KMS-11 (cell line): ENCODE measurements at regions not wholly inside any gene's neighbourhood (a gene's known extent, or its start where the extent isn't known, plus 50 kb on each side); places are given as distances from the start of the nearest gene placed in this dataset.

Experiments
- H2AFZ ChIP-seq: fragments of 200-600 bp; sonication (generic); 2 replicates; pipeline ENCODE4 v1.6.1; 2016; ENCODE audit warnings: antibody characterized with exemption, mixed run types, low read depth
- H3K27ac ChIP-seq: fragments of 200-600 bp; sonication (generic); 2 replicates; pipeline ENCODE4 v1.6.1; 2016; ENCODE audit warnings: mild to moderate bottlenecking, mixed run types
- H3K27me3 ChIP-seq: fragments of 200-600 bp; sonication (generic); 2 replicates; pipeline ENCODE4 v1.6.1; 2017; ENCODE audit warnings: mild to moderate bottlenecking, low read depth, mixed run types, moderate library complexity; ENCODE audit not compliant: insufficient read depth
- H3K36me3 ChIP-seq: fragments of 200-600 bp; sonication (generic); 2 replicates; pipeline ENCODE4 v1.6.1; 2017; ENCODE audit warnings: mild to moderate bottlenecking, mixed run types; ENCODE audit not compliant: insufficient read depth
- H3K4me1 ChIP-seq: fragments of 200-600 bp; sonication (generic); 2 replicates; pipeline ENCODE4 v1.6.1; 2016; ENCODE audit warnings: mild to moderate bottlenecking, low read depth, mixed run types; ENCODE audit not compliant: poor library complexity, severe bottlenecking
- H3K4me2 ChIP-seq: fragments of 200-600 bp; sonication (generic); 2 replicates; pipeline ENCODE4 v1.7.0; 2016; ENCODE audit warnings: mild to moderate bottlenecking, mixed run types
- H3K4me3 ChIP-seq: fragments of 200-600 bp; sonication (generic); IDR thresholded peaks from 2 replicates; pipeline ENCODE4 v1.6.1; 2017; ENCODE audit warnings: low read depth, low read length, mixed read lengths; ENCODE audit not compliant: insufficient read depth
- H3K79me2 ChIP-seq: fragments of 200-600 bp; sonication (generic); 2 replicates; pipeline ENCODE4 v1.6.1; 2016; ENCODE audit warnings: low read depth, mixed run types; ENCODE audit not compliant: insufficient read depth
- H3K9ac ChIP-seq: fragments of 200-600 bp; sonication (generic); 2 replicates; pipeline ENCODE4 v1.6.1; 2016; ENCODE audit warnings: mild to moderate bottlenecking, mixed run types
- H4K20me1 ChIP-seq: fragments of 200-600 bp; sonication (generic); 2 replicates; pipeline ENCODE4 v1.6.1; 2016; ENCODE audit warnings: mild to moderate bottlenecking, mixed run types; ENCODE audit not compliant: insufficient read depth
- TF ChIP-seq, protein P1 (sequence below): fragments of 200-600 bp; sonication (generic); conservative IDR thresholded peaks from 2 replicates; pipeline ENCODE4 v1.6.1; 2017; ENCODE audit warnings: low read depth, mild to moderate bottlenecking, antibody characterized with exemption, low read length, moderate library complexity, mixed read lengths

DNA sequence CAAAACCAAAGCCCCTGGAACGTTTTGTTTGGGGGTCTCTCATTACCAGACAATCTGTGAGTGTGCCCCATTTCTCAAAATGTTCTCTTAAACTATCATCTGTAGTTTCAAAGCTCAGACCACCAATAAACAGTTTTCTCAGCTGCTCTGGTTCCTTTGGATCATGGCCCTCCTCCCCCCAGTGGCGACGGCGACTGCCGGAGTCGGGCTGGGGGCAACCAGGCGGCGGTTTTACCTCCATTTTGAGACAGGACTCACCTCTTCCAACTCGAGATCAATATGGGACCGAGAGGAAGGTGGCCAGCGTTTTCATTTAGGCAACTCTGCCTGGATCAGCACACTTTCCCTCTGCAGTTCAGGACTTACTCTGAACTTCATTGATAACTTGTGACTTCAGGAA is 141.5 kb upstream of the ZNF32 start:
- no peak overlapping the region for H2AFZ ChIP-seq
- H3K36me3 ChIP-seq, result no peaks in the 10 kb centered on the region
- no peaks in the 10 kb centered on the region for H3K4me1 ChIP-seq
- no peak overlapping the region for H3K4me3 ChIP-seq
- no peaks in the 10 kb centered on the region for H3K27me3 ChIP-seq
- no peak overlapping the region for H3K9ac ChIP-seq
- H3K79me2 ChIP-seq, result no peaks in the 10 kb centered on the region
- H4K20me1 ChIP-seq, result no peaks in the 10 kb centered on the region
- no peak overlapping the region for H3K4me2 ChIP-seq
- TF ChIP-seq, protein P1, sequence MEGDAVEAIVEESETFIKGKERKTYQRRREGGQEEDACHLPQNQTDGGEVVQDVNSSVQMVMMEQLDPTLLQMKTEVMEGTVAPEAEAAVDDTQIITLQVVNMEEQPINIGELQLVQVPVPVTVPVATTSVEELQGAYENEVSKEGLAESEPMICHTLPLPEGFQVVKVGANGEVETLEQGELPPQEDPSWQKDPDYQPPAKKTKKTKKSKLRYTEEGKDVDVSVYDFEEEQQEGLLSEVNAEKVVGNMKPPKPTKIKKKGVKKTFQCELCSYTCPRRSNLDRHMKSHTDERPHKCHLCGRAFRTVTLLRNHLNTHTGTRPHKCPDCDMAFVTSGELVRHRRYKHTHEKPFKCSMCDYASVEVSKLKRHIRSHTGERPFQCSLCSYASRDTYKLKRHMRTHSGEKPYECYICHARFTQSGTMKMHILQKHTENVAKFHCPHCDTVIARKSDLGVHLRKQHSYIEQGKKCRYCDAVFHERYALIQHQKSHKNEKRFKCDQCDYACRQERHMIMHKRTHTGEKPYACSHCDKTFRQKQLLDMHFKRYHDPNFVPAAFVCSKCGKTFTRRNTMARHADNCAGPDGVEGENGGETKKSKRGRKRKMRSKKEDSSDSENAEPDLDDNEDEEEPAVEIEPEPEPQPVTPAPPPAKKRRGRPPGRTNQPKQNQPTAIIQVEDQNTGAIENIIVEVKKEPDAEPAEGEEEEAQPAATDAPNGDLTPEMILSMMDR, result no peak
- H3K27ac ChIP-seq, result no peak overlapping the region

DNA sequence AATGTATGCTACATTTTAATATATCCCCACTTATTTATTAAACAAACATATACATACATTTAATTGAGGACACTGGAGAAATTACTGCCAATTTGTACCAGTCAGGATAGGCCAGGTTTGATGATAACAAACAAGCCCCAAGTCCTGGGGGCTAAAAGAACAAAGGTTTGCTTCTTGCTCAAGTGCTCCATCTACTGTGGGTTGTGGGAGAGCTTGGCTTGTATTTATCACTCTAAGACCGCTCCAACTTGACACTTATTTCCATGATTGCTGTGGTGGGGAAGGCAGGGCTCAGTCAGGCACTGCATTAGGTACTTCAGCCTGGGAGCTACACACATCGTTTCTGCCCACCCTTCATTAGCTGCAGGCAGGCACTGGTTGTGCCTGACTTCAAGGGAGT is 136.6 kb upstream of the ZNF32 start:
- no peak overlapping the region for H3K27ac ChIP-seq
- no peak overlapping the region for H2AFZ ChIP-seq
- TF ChIP-seq, protein P1, result no peak
- H3K9ac ChIP-seq, result no peak overlapping the region
- no peak overlapping the region for H3K4me2 ChIP-seq
- no peaks in the 10 kb centered on the region for H3K79me2 ChIP-seq
- H4K20me1 ChIP-seq, result no peaks in the 10 kb centered on the region
- no peaks in the 10 kb centered on the region for H3K36me3 ChIP-seq
- H3K27me3 ChIP-seq, result no peaks in the 10 kb centered on the region
- H3K4me1 ChIP-seq, result no peaks in the 10 kb centered on the region
- no peak overlapping the region for H3K4me3 ChIP-seq

DNA sequence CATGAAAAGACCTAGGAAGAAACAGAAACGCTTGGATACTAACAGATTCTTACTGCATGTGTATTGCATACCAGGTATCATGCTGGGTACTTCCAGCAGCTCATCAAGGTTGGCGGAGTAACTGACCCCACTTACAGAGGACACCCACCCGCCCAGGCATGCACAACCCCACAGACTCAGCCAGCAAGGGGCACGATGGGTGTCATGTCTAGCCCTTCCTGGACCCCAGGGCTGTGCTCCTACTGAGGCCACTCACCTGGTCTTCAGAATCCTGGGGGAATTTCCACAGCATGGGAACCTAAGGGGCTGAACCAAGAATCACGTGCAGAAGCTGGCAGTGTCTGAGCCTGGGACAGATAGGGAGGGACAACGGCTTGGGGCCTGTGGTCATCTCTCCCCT is 134.1 kb upstream of the ZNF32 start:
- H3K4me2 ChIP-seq, result no peak overlapping the region
- no peaks in the 10 kb centered on the region for H3K36me3 ChIP-seq
- no peaks in the 10 kb centered on the region for H3K4me1 ChIP-seq
- no peaks in the 10 kb centered on the region for H4K20me1 ChIP-seq
- H3K79me2 ChIP-seq, result no peaks in the 10 kb centered on the region
- H3K27me3 ChIP-seq, result no peaks in the 10 kb centered on the region
- no peak overlapping the region for H3K4me3 ChIP-seq
- no peak overlapping the region for H3K9ac ChIP-seq
- TF ChIP-seq, protein P1, result no peak
- no peak overlapping the region for H2AFZ ChIP-seq
- no peak overlapping the region for H3K27ac ChIP-seq

DNA sequence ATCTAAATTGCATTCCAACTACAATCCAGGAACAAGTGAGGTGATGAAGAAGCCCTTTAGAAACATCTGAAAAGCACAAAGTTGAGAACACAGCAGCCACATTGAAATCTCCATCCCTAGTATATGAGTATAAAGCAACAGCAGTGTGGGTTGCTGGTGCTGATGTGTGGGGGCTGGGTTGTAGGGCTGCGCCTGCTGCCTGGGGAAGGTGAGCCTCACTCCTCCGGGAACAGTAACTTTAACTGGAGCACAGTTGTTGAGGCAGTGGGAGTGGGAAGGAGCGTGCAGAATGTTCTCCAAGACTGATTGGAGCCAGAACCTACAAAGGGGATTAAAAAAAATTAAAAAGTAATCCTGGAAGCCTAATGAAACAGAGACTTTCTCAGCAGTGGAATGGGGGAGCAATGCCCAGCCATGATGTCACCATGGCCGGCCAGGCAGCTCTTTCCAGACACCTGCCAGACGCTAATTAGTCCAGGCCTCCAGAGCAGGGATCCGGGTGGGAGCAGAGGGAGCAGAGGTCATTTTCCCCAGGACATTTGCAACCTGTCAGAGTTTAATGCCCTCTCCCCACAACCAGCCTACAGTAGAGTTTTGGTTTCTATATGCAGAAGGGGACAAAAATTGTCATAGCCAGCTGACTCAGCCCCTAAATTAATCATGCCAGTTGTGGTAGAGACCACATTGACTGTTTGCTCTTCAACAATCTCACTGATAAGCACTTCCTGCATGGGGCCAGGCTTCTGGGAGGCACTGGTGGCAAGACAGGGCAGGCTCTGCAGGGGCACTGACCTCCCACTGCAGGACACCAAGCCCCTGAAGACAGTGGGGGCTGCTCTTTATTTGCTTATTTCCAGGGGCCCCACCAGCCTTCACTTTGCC is 133.0 kb upstream of the ZNF32 start:
- Histone ChIP-seq H3K36me3 (no peaks in the 10 kb centered on the region), H3K79me2 (no peaks in the 10 kb centered on the region), H3K4me3 (no peak overlapping the region), H2AFZ (no peak overlapping the region), H3K27me3 (no peaks in the 10 kb centered on the region), H3K9ac (no peak overlapping the region), H3K27ac (no peak overlapping the region), H3K4me2 (no peak overlapping the region; the same call in 1 of the 2 replicates), H3K4me1 (no peaks in the 10 kb centered on the region), H4K20me1 (no peaks in the 10 kb centered on the region)
- TF ChIP-seq, protein P1, result no peak
